Suppressor macrophage treated with lipopolysaccharide for 1 hour (primary cell): ENCODE measurements at regions not wholly inside any gene's neighbourhood (a gene's known extent, or its start where the extent isn't known, plus 50 kb on each side); places are given as distances from the start of the nearest gene placed in this dataset.
"Not testable (repeated sequence)": the region's sequence is repeated elsewhere in the genome, so short reads cannot be mapped to it uniquely, and the experiment has no call there.

Experiments used
- DNase-seq, 3 donors: peaks; one replicate each; pipeline ENCODE4 v3.0.0-alpha.2; 2020 to 2022

GRCh38 chr11:82045748-82046457 lies 687.8 kb downstream of the FAM181B start:
- DNase-seq = peak; percentile 1 to 21 (median 3)

- no peak for DNase-seq
Observed at GRCh38 chr11:82043316-82043715, 690.3 kb downstream of the FAM181B start.

GRCh38 chr11:82041764-82042163 lies 691.9 kb downstream of the FAM181B start:
- no peak for DNase-seq

GRCh38 chr11:82038154-82038553 lies 695.5 kb downstream of the FAM181B start:
- no peak for DNase-seq

- DNase-seq = no peak
Observed at GRCh38 chr11:82034527-82034926, 699.1 kb downstream of the FAM181B start.

GRCh38 chr11:82027335-82027734 lies 706.3 kb downstream of the FAM181B start:
- DNase-seq = not testable (repeated sequence)

- no peak for DNase-seq
Observed at GRCh38 chr11:82024760-82025159, 708.9 kb downstream of the FAM181B start.

- DNase-seq = no peak
Observed at GRCh38 chr11:82012276-82012675, 721.4 kb downstream of the FAM181B start.

- no peak for DNase-seq
Observed at GRCh38 chr11:82009133-82009532, 724.5 kb downstream of the FAM181B start.

GRCh38 chr11:82007521-82007920 lies 726.1 kb downstream of the FAM181B start:
- no peak for DNase-seq

- no peak for DNase-seq
Observed at GRCh38 chr11:82004537-82005213, 729.0 kb downstream of the FAM181B start.

GRCh38 chr11:82003671-82004515 lies 729.8 kb downstream of the FAM181B start:
- DNase-seq = no peak

GRCh38 chr11:82003024-82003423 lies 730.6 kb downstream of the FAM181B start:
- no peak for DNase-seq

GRCh38 chr11:81995889-81996288 lies 737.8 kb downstream of the FAM181B start:
- no peak for DNase-seq

- DNase-seq = no peak
Observed at GRCh38 chr11:81993755-81994154, 739.9 kb downstream of the FAM181B start.

GRCh38 chr11:81990659-81991443 lies 742.8 kb downstream of the FAM181B start:
- no peak for DNase-seq

GRCh38 chr11:81989093-81989492 lies 744.6 kb downstream of the FAM181B start:
- no peak for DNase-seq

GRCh38 chr11:81987829-81988472 lies 745.7 kb downstream of the FAM181B start:
- DNase-seq = no peak

- DNase-seq = no peak
Observed at GRCh38 chr11:81986556-81987161, 747.0 kb downstream of the FAM181B start.

GRCh38 chr11:81979448-81979847 lies 754.2 kb downstream of the FAM181B start:
- no peak for DNase-seq

GRCh38 chr11:81975261-81975900 lies 758.3 kb downstream of the FAM181B start:
- no peak for DNase-seq
